WI38 (cell line): ENCODE measurements at regions not wholly inside any gene's neighbourhood (a gene's known extent, or its start where the extent isn't known, plus 50 kb on each side); places are given as distances from the start of the nearest gene placed in this dataset.

ENCODE experiments used
- H3K4me3 ChIP-seq: 2 replicates; pipeline ENCODE4 v1.5.1; 2011; ENCODE audit warnings: low read depth, mild to moderate bottlenecking, control low read depth, low read length
- TF ChIP-seq, protein P1 (sequence below): IDR thresholded peaks from 2 replicates; pipeline ENCODE4 v1.5.1; 2012; ENCODE audit warnings: low read depth, mild to moderate bottlenecking, control low read depth, low read length

DNA sequence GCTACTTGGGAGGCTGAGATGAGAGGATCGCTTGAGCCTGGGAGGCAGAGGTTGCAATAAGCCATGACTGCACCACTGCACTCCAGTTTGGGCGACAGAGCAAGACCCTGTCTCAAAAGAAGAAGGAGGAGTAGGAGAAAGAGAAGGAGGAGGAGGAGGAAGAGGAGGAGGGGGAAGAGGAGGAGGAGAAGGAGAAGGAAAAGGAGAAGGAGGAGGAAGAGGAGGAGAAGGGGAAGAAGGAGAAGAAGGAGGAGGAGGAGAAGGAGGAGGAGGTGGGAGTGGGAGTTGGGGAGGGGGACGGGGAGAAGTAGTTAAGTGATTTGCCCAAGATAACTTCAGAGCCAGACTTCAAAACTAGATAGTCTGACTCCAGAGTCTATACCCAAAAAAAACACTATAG is 55.5 kb upstream of the FOXD3 start:
- TF ChIP-seq, protein P1, sequence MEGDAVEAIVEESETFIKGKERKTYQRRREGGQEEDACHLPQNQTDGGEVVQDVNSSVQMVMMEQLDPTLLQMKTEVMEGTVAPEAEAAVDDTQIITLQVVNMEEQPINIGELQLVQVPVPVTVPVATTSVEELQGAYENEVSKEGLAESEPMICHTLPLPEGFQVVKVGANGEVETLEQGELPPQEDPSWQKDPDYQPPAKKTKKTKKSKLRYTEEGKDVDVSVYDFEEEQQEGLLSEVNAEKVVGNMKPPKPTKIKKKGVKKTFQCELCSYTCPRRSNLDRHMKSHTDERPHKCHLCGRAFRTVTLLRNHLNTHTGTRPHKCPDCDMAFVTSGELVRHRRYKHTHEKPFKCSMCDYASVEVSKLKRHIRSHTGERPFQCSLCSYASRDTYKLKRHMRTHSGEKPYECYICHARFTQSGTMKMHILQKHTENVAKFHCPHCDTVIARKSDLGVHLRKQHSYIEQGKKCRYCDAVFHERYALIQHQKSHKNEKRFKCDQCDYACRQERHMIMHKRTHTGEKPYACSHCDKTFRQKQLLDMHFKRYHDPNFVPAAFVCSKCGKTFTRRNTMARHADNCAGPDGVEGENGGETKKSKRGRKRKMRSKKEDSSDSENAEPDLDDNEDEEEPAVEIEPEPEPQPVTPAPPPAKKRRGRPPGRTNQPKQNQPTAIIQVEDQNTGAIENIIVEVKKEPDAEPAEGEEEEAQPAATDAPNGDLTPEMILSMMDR: no peak
- no peak overlapping the region for H3K4me3 ChIP-seq

DNA sequence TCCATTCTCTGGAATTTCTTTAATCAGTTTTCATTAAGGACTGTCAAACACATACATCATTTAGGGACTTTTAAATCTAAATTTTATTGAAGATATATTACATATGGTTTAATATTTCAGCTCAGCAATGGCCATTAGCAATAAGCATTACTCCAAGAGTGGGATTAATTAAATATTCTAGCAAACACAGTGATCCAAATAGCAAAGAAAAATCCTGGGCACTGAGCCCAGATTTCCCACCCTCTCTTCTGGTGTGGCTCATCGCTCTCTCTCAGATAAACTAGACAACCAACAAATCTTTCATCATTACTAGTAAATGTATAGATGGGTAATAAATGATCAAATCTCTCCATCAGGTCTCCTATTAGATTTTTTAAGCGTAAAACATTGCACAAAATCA is 53.5 kb upstream of the FOXD3 start:
- TF ChIP-seq, protein P1: no peak
- H3K4me3 ChIP-seq: no peak overlapping the region

GRCh38 chr1:63269571-63269970 is 52.8 kb upstream of the FOXD3 start:
- H3K4me3 ChIP-seq: no peak overlapping the region
- TF ChIP-seq, protein P1: no peak
